Right atrium auricular region (tissue), 2 donors: ENCODE measurements at regions not wholly inside any gene's neighbourhood (a gene's known extent, or its start where the extent isn't known, plus 50 kb on each side); places are given as distances from the start of the nearest gene placed in this dataset.
A peak's percentile ranks its signal among the peaks of the same experiment; 100 is the strongest.
"Not testable (repeated sequence)": the region's sequence is repeated elsewhere in the genome, so short reads cannot be mapped to it uniquely, and the experiment has no call there.

Source experiments
- DNase-seq: peaks from one replicate; pipeline ENCODE4 v3.0.0-alpha.2; 2019; ENCODE audit warnings: low spot score
- H3K27ac ChIP-seq, 2 donors: fragments of 200-600 bp; sonication (generic); 1 replicate in 1 of 2; 2 replicates in 1 of 2; pipeline ENCODE4 v1.5.1; 2016 to 2019
- H3K27me3 ChIP-seq, 2 donors: fragments of 200-600 bp; sonication (generic); one replicate each; pipeline versions ENCODE4 v1.5.1 to v1.6.0; 2017 to 2019
- H3K36me3 ChIP-seq: fragments of 200-600 bp; sonication (generic); one replicate; pipeline ENCODE4 v1.5.1; 2016
- H3K4me1 ChIP-seq, 2 donors: fragments of 200-600 bp; sonication (generic); one replicate each; pipeline versions ENCODE4 v1.5.1 to v1.6.0; 2017 to 2019
- H3K4me3 ChIP-seq, 2 donors: fragments of 200-600 bp; sonication (generic); 1 replicate in 1 of 2; 2 replicates in 1 of 2; pipeline ENCODE4 v1.5.1; 2017 to 2019; ENCODE audit warnings: mild to moderate bottlenecking in 1 of 2, moderate library complexity in 1 of 2
- H3K9me3 ChIP-seq, 2 donors: fragments of 200-600 bp; sonication (generic); one replicate each; pipeline ENCODE4 v1.5.1; 2019
- TF ChIP-seq, protein P1 (sequence below), 2 donors: fragments of 200-600 bp; sonication (generic); IDR thresholded peaks; one replicate each; pipeline ENCODE4 v1.5.1; 2019; ENCODE audit warnings: antibody characterized with exemption in 2 of 2

DNA sequence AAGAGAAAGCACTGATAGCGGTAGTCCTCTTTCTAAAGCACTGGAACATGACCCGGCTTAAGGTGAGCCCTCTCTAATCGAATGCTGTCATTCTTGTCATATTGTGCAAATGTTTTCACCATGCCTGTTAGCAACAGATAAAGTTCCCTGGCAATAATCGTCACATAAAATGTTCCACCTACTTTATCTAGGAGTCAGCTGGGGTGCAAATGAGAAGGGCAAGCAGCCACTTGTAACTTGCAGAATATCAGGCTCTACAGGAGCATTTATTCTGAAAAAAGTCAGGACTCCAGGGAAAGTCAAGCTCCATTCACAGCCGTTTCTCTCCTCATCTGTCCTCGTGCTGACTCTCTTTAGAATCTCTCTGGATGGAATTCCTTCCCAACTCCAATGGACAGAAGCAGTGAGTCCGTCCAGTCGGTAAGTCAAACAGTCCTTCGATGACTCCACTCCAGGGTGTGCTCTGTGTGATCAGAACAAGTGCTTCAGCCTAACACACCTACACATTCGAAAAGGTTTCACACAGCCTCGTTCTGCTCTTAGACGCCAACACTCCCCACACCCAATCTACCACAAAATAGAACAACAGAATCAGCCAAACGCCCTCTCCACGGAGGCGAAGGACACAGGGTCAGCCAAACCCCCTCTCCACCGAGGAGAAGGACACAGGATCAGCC is 101.7 kb upstream of the FRG1 start:
- TF ChIP-seq, protein P1, sequence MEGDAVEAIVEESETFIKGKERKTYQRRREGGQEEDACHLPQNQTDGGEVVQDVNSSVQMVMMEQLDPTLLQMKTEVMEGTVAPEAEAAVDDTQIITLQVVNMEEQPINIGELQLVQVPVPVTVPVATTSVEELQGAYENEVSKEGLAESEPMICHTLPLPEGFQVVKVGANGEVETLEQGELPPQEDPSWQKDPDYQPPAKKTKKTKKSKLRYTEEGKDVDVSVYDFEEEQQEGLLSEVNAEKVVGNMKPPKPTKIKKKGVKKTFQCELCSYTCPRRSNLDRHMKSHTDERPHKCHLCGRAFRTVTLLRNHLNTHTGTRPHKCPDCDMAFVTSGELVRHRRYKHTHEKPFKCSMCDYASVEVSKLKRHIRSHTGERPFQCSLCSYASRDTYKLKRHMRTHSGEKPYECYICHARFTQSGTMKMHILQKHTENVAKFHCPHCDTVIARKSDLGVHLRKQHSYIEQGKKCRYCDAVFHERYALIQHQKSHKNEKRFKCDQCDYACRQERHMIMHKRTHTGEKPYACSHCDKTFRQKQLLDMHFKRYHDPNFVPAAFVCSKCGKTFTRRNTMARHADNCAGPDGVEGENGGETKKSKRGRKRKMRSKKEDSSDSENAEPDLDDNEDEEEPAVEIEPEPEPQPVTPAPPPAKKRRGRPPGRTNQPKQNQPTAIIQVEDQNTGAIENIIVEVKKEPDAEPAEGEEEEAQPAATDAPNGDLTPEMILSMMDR (IDR thresholded peaks at IDR 0.05), result no peak
- Histone ChIP-seq H3K27me3 (no peaks in the 10 kb centered on the region), H3K4me1 (peaks cover 0 to 17% of the 10 kb centered on the region in 2 donors), H3K27ac (peak overlapping the region; percentile 75 to 87), H3K4me3 (peak overlapping the region in 1 of 2 donors; percentile 20), H3K9me3 (no peaks in the 10 kb centered on the region), H3K36me3 (no peaks in the 10 kb centered on the region)
- no peak for DNase-seq

DNA sequence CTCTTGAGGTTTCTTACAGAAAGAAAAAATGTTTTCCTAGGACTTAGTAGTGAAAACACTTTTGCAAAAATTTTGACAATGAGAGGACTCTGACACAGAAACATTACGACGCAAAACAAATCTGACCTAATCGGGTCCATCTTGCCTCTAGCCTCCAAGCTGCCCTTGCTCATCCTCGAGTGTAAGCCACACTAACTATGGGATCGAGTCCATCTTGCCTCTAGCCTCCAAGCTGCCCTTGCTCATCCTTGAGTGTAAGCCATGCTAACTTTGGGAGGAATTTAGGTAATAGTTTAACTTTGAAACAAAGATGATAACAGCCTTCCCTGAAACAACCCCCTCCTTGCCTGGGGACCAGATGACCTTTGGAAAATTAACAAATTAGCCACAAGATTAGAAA is 100.3 kb upstream of the FRG1 start:
- Histone ChIP-seq H3K27me3 (no peaks in the 10 kb centered on the region), H3K4me1 (peaks cover 0 to 13% of the 10 kb centered on the region in 2 donors), H3K27ac (peak overlapping the region in 1 of 2 donors; percentile 87), H3K4me3 (no peak overlapping the region), H3K9me3 (no peaks in the 10 kb centered on the region), H3K36me3 (no peaks in the 10 kb centered on the region)
- DNase-seq, result no peak
- TF ChIP-seq, protein P1 (IDR thresholded peaks at IDR 0.05), result no peak

DNA sequence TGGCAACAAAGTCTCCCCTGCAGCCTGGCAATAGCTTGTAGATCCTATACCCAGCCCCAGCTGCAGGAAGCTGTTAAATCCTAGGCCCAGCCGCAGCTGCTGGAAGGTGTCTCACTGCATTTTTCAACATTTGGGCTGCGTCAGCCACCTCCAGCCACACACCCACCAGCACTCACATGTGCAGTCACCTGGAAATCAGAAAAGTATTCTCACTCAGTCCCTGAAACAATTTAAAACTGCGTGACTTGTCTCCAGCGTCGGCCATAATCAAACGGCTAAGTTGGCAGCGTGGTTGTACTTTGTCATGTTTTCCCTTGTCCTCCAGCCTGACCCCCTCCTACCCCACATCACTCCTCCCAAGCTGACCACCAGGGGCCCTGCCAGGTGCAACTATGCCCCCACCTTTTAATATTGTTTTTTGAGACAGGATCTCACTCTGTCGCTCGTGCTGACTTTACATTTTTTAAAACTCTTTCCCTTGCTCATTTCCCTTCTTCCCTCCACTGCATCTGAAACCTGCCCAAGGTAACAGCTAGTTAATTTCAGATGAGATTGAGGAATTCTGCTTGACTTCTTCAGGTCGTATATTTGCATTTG is 97.2 kb upstream of the FRG1 start:
- Histone ChIP-seq H3K4me3 (no peak overlapping the region), H3K27me3 (no peaks in the 10 kb centered on the region), H3K27ac (no peak overlapping the region), H3K36me3 (no peaks in the 10 kb centered on the region), H3K9me3 (no peaks in the 10 kb centered on the region), H3K4me1 (peaks cover 0 to 13% of the 10 kb centered on the region in 2 donors)
- TF ChIP-seq, protein P1 (IDR thresholded peaks at IDR 0.05), result no peak
- DNase-seq, result no peak

DNA sequence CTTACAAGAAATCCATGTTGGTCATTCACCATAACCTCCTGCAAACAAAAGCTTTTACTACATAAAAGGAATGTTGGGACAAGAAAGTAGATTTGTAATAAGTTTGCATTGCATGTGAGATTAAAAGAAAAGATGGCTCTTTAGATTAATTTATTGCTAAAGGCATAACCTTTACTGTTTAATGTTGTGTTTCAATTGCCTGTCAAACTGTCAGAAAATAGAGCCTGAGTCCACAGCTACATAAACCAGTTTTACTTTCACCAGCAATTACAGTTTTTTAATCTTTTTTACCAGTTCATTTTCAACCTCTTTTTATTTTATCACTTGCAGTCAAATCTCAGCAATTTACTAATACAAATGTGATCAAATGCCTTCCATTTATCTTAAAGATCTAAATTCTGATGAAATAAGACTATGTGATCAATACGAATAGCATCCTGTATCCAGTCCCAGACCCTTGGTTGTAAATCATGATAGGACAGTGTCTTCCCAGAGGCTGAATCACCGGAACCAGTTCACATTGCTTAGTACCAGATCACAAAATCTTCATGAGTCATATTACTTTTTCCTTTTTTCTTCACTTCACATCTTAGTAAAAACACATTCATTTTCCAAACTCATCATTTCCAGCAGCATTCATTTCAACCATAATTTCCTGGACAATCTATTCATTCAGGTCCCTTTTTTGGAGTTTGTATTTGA is 95.4 kb upstream of the FRG1 start:
- TF ChIP-seq, protein P1 (IDR thresholded peaks at IDR 0.05), result no peak
- Histone ChIP-seq H3K4me1 (peaks cover 0 to 5% of the 10 kb centered on the region in 2 donors), H3K27me3 (no peaks in the 10 kb centered on the region), H3K4me3 (no peak overlapping the region), H3K27ac (no peak overlapping the region), H3K9me3 (no peaks in the 10 kb centered on the region), H3K36me3 (no peaks in the 10 kb centered on the region)
- DNase-seq, result no peak

DNA sequence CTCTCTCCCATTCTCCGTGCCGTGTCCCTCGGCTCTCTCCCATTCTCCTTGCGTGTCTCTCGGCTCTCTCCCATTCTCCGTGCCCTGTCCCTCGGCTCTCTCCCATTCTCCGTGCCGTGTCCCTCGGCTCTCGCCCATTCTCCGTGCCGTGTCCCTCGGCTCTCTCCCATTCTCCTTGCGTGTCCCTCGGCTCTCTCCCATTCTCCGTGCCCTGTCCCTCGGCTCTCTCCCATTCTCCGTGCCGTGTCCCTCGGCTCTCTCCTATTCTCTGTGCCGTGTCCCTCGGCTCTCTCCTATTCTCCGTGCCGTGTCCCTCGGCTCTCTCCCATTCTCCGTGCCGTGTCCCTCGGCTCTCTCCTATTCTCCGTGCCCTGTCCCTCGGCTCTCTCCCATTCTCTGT is 94.6 kb upstream of the FRG1 start:
- DNase-seq, H3K27me3 ChIP-seq, H3K4me1 ChIP-seq: not testable (repeated sequence)

DNA sequence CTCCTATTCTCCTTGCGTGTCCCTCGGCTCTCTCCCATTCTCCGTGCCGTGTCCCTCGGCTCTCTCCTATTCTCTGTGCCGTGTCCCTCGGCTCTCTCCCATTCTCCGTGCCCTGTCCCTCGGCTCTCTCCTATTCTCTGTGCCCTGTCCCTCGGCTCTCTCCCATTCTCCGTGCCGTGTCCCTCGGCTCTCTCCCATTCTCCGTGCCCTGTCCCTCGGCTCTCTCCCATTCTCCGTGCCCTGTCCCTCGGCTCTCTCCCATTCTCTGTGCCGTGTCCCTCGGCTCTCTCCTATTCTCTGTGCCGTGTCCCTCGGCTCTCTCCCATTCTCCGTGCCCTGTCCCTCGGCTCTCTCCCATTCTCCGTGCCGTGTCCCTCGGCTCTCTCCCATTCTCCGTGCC is 94.1 kb upstream of the FRG1 start:
- H3K36me3 ChIP-seq, H3K27me3 ChIP-seq, H3K27ac ChIP-seq, H3K4me3 ChIP-seq, DNase-seq, H3K9me3 ChIP-seq, H3K4me1 ChIP-seq: not testable (repeated sequence)

More for the DNA sequence above, 94.6 kb upstream of the FRG1 start:
- H3K9me3 ChIP-seq, H3K36me3 ChIP-seq, H3K4me3 ChIP-seq, H3K27ac ChIP-seq: not testable (repeated sequence)

DNA sequence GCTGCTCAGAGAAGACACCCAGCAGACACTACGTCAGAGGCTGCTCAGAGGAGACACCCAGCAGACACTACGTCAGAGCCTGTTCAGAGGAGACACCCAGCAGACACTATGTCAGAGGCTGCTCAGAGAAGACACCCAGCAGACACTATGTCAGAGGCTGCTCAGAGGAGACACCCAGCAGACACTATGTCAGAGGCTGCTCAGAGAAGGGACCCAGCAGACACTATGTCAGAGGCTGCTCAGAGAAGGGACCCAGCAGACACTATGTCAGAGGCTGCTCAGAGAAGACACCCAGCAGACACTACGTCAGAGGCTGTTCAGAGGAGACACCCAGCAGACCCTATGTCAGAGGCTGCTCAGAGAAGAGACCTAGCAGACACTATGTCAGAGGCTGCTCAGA is 92.0 kb upstream of the FRG1 start:
- not testable (repeated sequence) for H3K27ac ChIP-seq, H3K36me3 ChIP-seq, DNase-seq, H3K4me1 ChIP-seq, H3K27me3 ChIP-seq, H3K4me3 ChIP-seq, H3K9me3 ChIP-seq
